ELF-1 (cell line): ENCODE measurements at regions not wholly inside any gene's neighbourhood (a gene's known extent, or its start where the extent isn't known, plus 50 kb on each side); places are given as distances from the start of the nearest gene placed in this dataset.
"Not testable (repeated sequence)": the region's sequence is repeated elsewhere in the genome, so short reads cannot be mapped to it uniquely, and the experiment has no call there.

Experiments used
- DNase-seq: peaks from one replicate; pipeline ENCODE4 v3.0.0-alpha.2; 2016; ENCODE audit warnings: low read depth, low spot score

DNA sequence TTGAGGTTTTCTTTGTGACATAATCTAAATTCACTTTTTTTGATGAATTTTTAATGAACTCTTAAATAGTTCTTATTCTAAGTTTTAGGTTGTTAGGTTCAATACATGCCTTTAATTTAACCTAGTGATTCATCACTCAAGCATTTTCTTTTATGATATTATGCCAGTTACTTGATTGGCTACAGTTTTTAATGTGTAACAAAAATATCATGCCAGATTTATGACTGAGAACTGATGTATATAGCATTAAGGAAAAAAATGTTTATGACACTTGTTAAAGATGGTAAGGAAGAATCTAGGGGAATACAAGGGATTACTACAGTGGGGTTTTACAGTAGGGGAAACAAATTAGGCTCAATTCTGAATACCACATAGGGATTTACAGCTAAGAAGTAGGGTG lies 103.1 kb downstream of the VGLL3 start:
- no peak for DNase-seq

DNA sequence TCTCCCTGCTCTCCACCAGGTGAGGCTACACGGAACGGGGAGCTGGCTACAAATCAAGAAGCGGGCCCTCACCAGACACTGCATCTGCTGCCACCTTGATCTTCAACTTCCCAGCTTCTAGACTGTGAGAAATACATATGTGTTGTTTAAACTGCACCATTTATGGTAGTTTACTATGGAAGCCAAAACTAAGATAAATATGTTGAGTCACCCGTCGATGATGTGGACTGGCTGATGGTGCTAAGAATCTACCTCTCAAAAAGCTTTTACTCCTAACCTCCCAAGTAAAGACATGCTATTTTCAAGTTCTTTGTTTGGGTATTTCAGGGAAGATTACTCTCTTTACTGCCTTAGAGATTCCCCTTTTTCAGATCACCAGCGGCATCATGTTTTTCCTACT lies 110.9 kb downstream of the VGLL3 start:
- DNase-seq: no peak

DNA sequence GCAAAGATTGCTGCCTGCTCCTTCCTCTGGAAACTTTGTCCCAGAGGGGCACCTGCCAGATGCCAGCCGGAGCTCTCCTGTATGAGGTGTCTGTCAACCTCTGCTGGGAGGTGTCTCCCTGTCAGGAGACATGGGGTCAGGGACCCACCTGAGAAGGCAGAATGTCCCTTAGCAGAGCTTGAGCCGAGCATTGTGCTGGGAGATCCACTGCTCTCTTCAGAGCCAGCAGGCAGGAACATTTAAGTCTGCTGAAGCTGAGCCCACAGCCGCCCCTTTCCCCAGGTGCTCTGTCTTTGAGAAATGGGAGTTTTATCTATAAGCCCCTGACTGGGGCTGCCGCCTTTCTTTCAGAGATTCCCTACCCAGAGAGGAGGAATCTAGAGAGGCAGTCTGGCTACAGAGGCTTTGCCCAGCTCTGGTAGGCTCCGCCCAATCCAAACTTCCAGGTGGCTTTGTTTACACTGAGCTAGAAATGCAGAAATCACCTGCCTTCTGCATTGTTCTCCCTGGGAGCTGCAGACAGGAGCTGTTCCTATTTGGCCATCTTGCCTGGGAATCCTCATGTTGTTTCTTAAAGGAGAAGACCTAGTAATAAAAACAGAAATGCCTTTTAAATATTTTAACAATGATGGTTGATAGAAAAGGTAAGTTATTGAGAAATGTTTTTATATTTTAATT lies 114.3 kb downstream of the VGLL3 start:
- peak; percentile 74 for DNase-seq

DNA sequence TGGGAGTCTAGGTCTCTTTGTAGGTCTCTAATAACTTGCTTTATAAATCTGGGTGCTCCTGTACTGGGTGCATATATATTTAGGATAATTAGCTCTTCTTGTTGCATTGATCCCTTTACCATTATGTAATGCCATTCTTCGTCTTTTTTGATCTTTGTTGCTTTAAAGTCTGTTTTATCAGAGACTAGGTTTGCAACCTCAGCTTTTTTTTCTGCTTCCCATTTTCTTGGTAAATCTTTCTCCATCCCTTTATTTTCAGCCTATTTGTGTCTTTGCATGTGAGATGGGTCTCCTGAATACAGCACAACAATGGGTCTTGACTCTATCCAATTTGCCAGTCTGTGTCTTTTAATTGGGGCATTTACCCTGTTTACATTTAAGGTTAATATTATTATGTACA lies 116.2 kb downstream of the VGLL3 start:
- not testable (repeated sequence) for DNase-seq

DNA sequence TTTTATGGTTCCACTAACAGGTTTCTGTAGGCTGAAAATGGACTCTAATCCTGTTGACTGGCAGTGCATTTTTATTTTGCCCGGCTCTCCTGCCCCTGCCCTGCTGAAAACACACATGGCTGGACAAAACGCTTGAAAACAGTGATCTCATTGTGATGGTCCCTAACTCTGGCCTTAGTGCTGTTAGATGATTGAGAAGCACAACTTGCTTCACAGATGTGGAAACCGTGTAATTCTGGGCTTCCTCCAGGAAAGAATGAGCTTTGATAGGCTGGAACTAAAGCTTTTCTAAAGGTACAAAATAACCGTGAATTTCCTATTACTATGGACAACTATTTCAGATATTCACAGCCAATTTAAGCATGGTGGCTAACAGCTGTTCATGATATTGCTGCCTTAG lies 121.4 kb downstream of the VGLL3 start:
- no peak for DNase-seq

GRCh38 chr3:86867982-86868381 lies 123.0 kb downstream of the VGLL3 start:
- DNase-seq: no peak

DNA sequence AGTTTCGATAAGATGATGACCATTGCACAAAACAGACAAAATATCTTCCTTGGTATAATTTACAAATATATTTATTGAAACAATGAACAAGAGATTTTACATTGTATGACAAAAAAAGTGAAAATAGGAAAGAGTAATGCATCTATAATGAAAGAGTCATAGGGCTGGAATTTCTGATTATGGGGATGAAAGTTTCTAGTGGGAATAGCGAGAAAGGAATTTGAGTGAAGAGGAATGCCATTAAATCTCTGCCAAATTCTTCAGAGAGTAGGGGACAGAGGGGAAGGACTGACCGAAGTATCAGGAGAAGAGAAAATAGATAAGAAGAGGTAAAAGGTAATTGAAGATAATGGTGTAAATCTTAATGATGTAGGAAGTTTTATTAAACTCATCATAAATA lies 125.4 kb downstream of the VGLL3 start:
- DNase-seq: no peak

GRCh38 chr3:86856711-86857110 lies 134.2 kb downstream of the VGLL3 start:
- no peak for DNase-seq

- DNase-seq: no peak
Observed at GRCh38 chr3:86849991-86850390, 141.0 kb downstream of the VGLL3 start.

GRCh38 chr3:86845726-86846125 lies 145.2 kb downstream of the VGLL3 start:
- no peak for DNase-seq

GRCh38 chr3:86838927-86839326 lies 152.0 kb downstream of the VGLL3 start:
- no peak for DNase-seq

GRCh38 chr3:86837871-86838270 lies 153.1 kb downstream of the VGLL3 start:
- no peak for DNase-seq

DNA sequence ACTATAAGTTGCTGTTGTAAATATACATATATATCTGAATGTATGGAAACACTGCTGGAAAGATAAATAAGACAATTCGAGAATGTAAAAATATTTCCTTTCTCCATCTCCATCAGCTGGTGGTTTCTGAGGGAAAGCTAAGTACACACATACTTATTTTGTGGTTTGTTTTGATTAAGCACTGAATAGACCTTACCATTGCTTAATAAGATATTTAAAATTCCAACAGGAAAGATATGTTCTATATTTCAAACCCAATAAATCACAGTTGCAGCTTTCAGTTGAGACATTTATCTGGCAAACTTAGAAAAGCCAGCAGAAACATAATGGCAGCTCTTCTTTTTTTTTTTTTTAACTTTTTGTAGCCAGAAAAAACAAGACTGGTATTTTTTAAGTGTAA lies 160.4 kb downstream of the VGLL3 start:
- no peak for DNase-seq

DNA sequence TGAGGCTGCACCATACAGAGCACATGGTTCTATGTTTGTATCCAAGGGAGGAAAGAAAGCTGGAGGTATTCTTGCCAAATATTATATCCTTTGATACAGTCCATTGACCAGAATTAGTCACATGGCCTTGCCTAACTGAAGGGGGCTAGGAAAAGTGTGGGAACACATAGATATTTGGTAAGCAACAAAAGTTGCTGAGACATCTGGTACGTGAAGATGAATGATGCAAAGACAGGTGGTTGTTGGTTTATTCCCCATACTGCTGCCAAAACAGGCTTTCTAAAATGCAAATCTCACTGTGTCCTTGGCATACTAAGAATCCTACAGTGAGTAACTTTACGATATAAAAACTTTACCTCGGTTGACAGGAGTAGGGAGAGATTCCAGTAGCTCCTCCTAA lies 162.2 kb downstream of the VGLL3 start:
- DNase-seq: no peak

DNA sequence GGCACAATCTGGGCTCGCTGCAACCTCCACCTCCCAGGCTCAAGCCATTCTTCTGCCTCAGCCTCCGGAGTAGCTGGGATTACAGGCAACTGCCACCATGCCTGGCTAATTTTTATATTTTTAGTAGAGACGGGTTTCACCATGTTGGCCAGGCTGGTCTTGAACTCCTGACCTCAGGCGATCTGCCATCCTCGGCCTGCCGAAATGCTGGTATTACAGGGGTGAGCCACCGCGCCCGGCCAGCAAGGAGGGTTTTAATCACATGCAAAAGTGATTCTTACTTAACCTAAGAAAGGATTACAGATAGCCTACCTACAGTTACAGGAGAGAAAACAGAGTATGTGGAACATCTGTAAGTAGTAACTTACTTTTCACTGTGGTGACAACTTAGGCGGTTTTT lies 163.4 kb downstream of the VGLL3 start:
- not testable (repeated sequence) for DNase-seq

- no peak for DNase-seq
Observed at GRCh38 chr3:86826292-86826691, 164.7 kb downstream of the VGLL3 start.

DNA sequence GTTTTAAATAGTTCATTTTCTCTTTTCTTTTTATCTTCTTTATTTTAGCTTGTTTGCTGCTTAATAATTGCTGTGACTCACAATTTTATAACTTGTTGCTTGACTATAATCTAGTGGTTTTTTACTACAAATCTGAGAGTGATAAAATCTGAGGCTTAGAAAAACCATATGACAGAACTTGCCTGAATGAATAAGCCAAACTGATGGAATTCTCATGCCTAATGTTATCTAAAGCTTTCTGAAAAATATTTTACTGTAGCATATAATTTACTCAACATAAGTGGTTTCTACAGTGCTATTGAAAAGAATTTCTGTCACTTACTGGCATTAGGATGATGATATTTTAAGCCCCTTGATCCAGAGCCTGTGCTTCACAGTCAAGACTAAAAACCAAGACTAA lies 175.1 kb downstream of the VGLL3 start:
- no peak for DNase-seq

DNA sequence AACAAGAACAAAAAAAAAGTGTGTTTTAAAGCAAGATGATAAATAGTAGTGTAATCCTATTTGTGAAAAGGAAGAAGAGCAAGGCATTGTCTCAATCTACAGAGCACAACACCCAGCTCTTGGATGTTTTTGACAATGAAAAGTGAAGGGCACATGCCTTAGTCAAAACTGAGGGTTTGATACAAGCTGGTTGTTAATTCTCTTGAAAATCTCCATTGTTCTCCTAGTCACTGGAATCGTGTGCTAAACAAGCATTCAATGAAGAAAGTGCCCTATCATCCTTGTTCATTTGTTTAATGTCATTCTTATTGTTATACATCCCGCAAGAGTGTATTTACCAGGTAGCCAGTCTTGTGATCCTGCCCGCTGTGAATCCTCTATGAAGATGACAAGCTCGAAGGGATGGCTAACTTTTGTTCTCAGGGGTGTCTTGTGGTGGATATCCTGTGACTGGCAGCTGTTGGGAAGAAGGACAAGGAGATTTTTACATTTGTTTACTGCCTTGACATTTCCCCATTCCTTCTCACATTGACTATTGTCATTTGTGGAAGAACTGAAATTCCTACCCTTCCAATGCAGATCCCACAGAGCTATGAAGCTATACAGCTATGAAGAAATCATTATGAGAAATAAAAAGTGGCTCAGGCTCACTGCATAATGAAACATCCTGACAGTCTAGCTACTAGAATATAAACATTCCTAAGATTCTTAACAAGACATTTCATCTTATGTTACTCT lies 175.9 kb downstream of the VGLL3 start:
- DNase-seq: peak; percentile 8

DNA sequence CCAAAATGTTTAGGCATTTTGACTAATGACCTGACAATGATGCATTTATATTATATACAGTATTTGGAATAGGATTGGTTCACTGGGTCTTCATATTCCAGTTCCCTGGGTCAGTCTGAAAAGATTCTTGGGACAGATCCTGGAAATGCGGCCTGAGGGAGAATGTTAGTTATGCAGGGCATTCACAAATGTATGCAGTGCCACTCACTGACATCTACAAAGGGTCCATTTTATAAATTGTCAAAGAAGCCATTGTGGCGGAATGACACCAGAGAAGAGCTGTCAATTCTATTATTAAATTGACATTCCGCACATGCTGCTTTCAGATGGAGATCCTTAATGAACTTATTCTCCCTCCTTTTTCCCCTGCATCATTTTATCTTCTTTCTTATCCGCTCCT lies 176.6 kb downstream of the VGLL3 start:
- no peak for DNase-seq

DNA sequence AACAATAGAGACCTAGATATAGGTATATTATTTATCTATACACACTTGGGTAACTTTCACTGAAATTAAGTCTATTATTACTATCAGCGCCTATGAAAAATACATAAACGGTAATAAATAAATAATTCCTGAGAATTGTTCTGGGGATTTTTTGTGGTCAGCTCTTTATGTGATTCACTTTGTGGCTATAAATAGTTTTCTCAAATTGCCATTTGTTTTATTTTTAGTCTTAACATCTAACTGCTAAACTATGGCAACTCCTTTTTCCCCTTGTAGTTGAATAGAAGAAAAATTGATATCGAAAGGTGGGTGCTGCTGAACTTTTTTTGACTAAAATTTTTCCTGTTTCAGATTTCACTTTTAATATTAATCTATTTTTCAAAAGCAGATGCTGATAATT lies 189.0 kb downstream of the VGLL3 start:
- no peak for DNase-seq

- no peak for DNase-seq
Observed at GRCh38 chr3:86801066-86801465, 189.9 kb downstream of the VGLL3 start.

GRCh38 chr3:86800116-86800515 lies 190.8 kb downstream of the VGLL3 start:
- DNase-seq: no peak

DNA sequence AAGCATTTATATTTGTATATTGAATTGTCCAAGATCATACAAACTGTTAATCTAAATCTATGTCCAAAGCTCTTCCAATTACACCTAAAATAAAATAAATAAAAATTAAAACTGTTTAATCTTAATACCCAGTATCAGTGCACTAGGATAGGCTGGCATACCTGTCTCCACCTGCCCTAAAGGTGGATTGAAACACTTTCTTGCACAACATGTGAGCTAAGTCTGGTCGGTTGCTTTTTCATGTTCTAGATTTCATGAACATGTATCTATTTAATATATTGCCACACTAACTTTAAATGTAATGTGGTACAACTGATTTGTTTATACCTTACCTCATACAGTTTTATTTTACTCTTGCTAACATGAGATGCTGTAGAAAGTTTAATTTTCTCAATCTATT lies 193.0 kb downstream of the VGLL3 start:
- DNase-seq: no peak
